ENCODE measurements at regions not wholly inside any gene's neighbourhood (a gene's known extent, or its start where the extent isn't known, plus 50 kb on each side); places are given as distances from the start of the nearest gene placed in this dataset.

- Histone ChIP-seq H3K36me3 (ENCODE audit: insufficient read depth, low read length) (no peaks in the 10 kb centered on the region), H3F3A (ENCODE audit: insufficient read depth, low read length) (no peaks in the 10 kb centered on the region), H3K79me2 (ENCODE audit: insufficient read depth, low read length) (no peaks in the 10 kb centered on the region), H3K4me3 (ENCODE audit: low read depth, low read length, poor library complexity, severe bottlenecking) (no peak overlapping the region), H4K20me1 (ENCODE audit: insufficient read depth, low read length) (no peaks in the 10 kb centered on the region), H3K9me3 (ENCODE audit: low read length) (no peaks in the 10 kb centered on the region), H3K27ac (ENCODE audit: low read depth, low read length, poor library complexity, severe bottlenecking) (no peak overlapping the region), H3K9ac (ENCODE audit: low read length) (no peak overlapping the region), H2AFZ (ENCODE audit: low read length) (no peak overlapping the region), H3K9me2 (ENCODE audit: low read depth, low read length) (no peaks in the 10 kb centered on the region), H3K4me1 (ENCODE audit: insufficient read depth, low read length, severe bottlenecking) (no peaks in the 10 kb centered on the region), H3K27me3 (ENCODE audit: insufficient read depth, low read length) (no peaks in the 10 kb centered on the region), H3K4me2 (ENCODE audit: low read length) (no peak overlapping the region)
- no peak for TF ChIP-seq CTCF (IDR thresholded peaks at IDR 0.05; ENCODE audit: low read length)
- no peak for TF ChIP-seq EZH2 (IDR thresholded peaks at IDR 0.05; ENCODE audit: borderline replicate concordance, low read length)
Observed at GRCh38 chr10:118521415-118522117, 73.9 kb downstream of the PRLHR start.

- Histone ChIP-seq H3F3A (ENCODE audit: insufficient read depth, low read length) (no peaks in the 10 kb centered on the region), H3K4me1 (ENCODE audit: insufficient read depth, low read length, severe bottlenecking) (no peaks in the 10 kb centered on the region), H3K27me3 (ENCODE audit: insufficient read depth, low read length) (no peaks in the 10 kb centered on the region), H3K27ac (ENCODE audit: low read depth, low read length, poor library complexity, severe bottlenecking) (no peak overlapping the region), H3K9me2 (ENCODE audit: low read depth, low read length) (no peaks in the 10 kb centered on the region), H2AFZ (ENCODE audit: low read length) (no peak overlapping the region), H3K36me3 (ENCODE audit: insufficient read depth, low read length) (no peaks in the 10 kb centered on the region), H4K20me1 (ENCODE audit: insufficient read depth, low read length) (no peaks in the 10 kb centered on the region), H3K4me2 (ENCODE audit: low read length) (no peak overlapping the region), H3K9me3 (ENCODE audit: low read length) (no peaks in the 10 kb centered on the region), H3K4me3 (ENCODE audit: low read depth, low read length, poor library complexity, severe bottlenecking) (no peak overlapping the region), H3K79me2 (ENCODE audit: insufficient read depth, low read length) (no peaks in the 10 kb centered on the region), H3K9ac (ENCODE audit: low read length) (no peak overlapping the region)
- TF ChIP-seq CTCF (IDR thresholded peaks at IDR 0.05; ENCODE audit: low read length): no peak
- no peak for TF ChIP-seq EZH2 (IDR thresholded peaks at IDR 0.05; ENCODE audit: borderline replicate concordance, low read length)
Observed at GRCh38 chr10:118520116-118520742, 75.2 kb downstream of the PRLHR start.

GRCh38 chr10:118518095-118518494, 77.4 kb downstream of the PRLHR start:
- H2AFZ ChIP-seq (ENCODE audit: low read length): no peak overlapping the region
- H3K4me1 ChIP-seq (ENCODE audit: insufficient read depth, low read length, severe bottlenecking): no peaks in the 10 kb centered on the region
- H3K27me3 ChIP-seq (ENCODE audit: insufficient read depth, low read length): no peaks in the 10 kb centered on the region
- H3K9me2 ChIP-seq (ENCODE audit: low read depth, low read length): no peaks in the 10 kb centered on the region
- no peaks in the 10 kb centered on the region for H3K9me3 ChIP-seq (ENCODE audit: low read length)
- no peaks in the 10 kb centered on the region for H3K79me2 ChIP-seq (ENCODE audit: insufficient read depth, low read length)
- H3K9ac ChIP-seq (ENCODE audit: low read length): no peak overlapping the region
- H3K36me3 ChIP-seq (ENCODE audit: insufficient read depth, low read length): no peaks in the 10 kb centered on the region
- H3K27ac ChIP-seq (ENCODE audit: low read depth, low read length, poor library complexity, severe bottlenecking): no peak overlapping the region
- no peak for TF ChIP-seq CTCF (IDR thresholded peaks at IDR 0.05; ENCODE audit: low read length)
- TF ChIP-seq EZH2 (IDR thresholded peaks at IDR 0.05; ENCODE audit: borderline replicate concordance, low read length): no peak
- no peaks in the 10 kb centered on the region for H4K20me1 ChIP-seq (ENCODE audit: insufficient read depth, low read length)
- no peak overlapping the region for H3K4me2 ChIP-seq (ENCODE audit: low read length)
- H3K4me3 ChIP-seq (ENCODE audit: low read depth, low read length, poor library complexity, severe bottlenecking): no peak overlapping the region
- no peaks in the 10 kb centered on the region for H3F3A ChIP-seq (ENCODE audit: insufficient read depth, low read length)
